IMR-90 (cell line): ENCODE measurements at regions not wholly inside any gene's neighbourhood (a gene's known extent, or its start where the extent isn't known, plus 50 kb on each side); places are given as distances from the start of the nearest gene placed in this dataset.

ENCODE experiments used
- ATAC-seq: fragments of 200-7000 bp; cut with Tn5 transposase; 2 replicates; pipeline ENCODE4 v1.9.1; 2020; ENCODE audit warnings: low read depth, mild to moderate bottlenecking, moderate library complexity
- BruUV-seq: library from RNA; stranded (reverse); fragments of 400-500 nt; replicated peaks from 2 replicates; lab custom pipeline; 2021; lab: Mats Ljungman, UMichigan
- CTCF ChIA-PET: fragments of 300-600 bp; formaldehyde crosslinking; extraction: SDS; loops from one replicate; lab custom pipeline; 2021; ENCODE audit warnings: antibody characterized with exemption; lab: Yijun Ruan, JAX
- POLR2A ChIA-PET: fragments of 300-600 bp; sonication (Branson Sonifier 250); formaldehyde crosslinking; loops from one replicate; lab custom pipeline; 2022; ENCODE audit warnings: antibody characterized with exemption; ENCODE audit not compliant: unreplicated experiment; lab: Charles Lee
- DNase-seq: peaks from one replicate; pipeline ENCODE4 v3.0.0; 2013
- H2AFZ ChIP-seq: replicated peaks from 2 replicates; pipeline ENCODE3; 2013; ENCODE audit warnings: low read length, mild to moderate bottlenecking; ENCODE audit not compliant: poor library complexity
- H2AK5ac ChIP-seq: 2 replicates; pipeline ENCODE4 v1.6.1; 2013; ENCODE audit warnings: low read depth, low read length, inconsistent platforms
- H2AK9ac ChIP-seq: replicated peaks from 2 replicates; pipeline ENCODE3; 2013; ENCODE audit warnings: mild to moderate bottlenecking, low read depth, low read length, moderate library complexity; ENCODE audit not compliant: poor library complexity
- H2BK120ac ChIP-seq: 2 replicates; pipeline ENCODE4 v1.6.1; 2013; ENCODE audit warnings: low read depth, low read length, inconsistent platforms
- H2BK15ac ChIP-seq: 3 replicates; pipeline ENCODE4 v1.6.1; 2013; ENCODE audit warnings: low read depth, low read length, inconsistent platforms
- H2BK20ac ChIP-seq: 2 replicates; pipeline ENCODE4 v1.6.1; 2013; ENCODE audit warnings: low read depth, mild to moderate bottlenecking, inconsistent platforms, low read length, moderate library complexity
- H2BK5ac ChIP-seq: 2 replicates; pipeline ENCODE4 v1.6.1; 2013; ENCODE audit warnings: mild to moderate bottlenecking, low read depth, low read length, inconsistent platforms; ENCODE audit not compliant: poor library complexity, severe bottlenecking
- H3K14ac ChIP-seq: replicated peaks from 2 replicates; pipeline ENCODE4 v1.6.1; 2013; ENCODE audit warnings: low read depth, low read length, inconsistent platforms
- H3K18ac ChIP-seq: 2 replicates; pipeline ENCODE4 v1.6.1; 2013; ENCODE audit warnings: low read depth, low read length, control low read depth
- H3K23ac ChIP-seq: 2 replicates; pipeline ENCODE4 v1.6.1; 2013; ENCODE audit warnings: low read depth, low read length, inconsistent platforms
- H3K27ac ChIP-seq: 2 replicates; pipeline ENCODE4 v1.5.1; 2013; ENCODE audit warnings: mild to moderate bottlenecking, control low read depth, low read length; ENCODE audit not compliant: insufficient read depth
- H3K27me3 ChIP-seq: 2 replicates; pipeline ENCODE4 v1.6.1; 2013; ENCODE audit warnings: low read length; ENCODE audit not compliant: control insufficient read depth, insufficient read depth
- H3K36me3 ChIP-seq: 2 replicates; pipeline ENCODE4 v1.6.1; 2013; ENCODE audit warnings: low read length, mixed read lengths; ENCODE audit not compliant: control insufficient read depth, insufficient read depth
- H3K4ac ChIP-seq: 2 replicates; pipeline ENCODE4 v1.6.1; 2013; ENCODE audit warnings: low read depth, low read length, inconsistent platforms
- H3K4me1 ChIP-seq: 2 replicates; pipeline ENCODE4 v1.6.1; 2013; ENCODE audit warnings: low read length, mixed read lengths; ENCODE audit not compliant: control insufficient read depth, insufficient read depth
- H3K4me2 ChIP-seq: 2 replicates; pipeline ENCODE4 v1.6.1; 2013; ENCODE audit warnings: low read depth, mild to moderate bottlenecking, control low read depth, low read length, moderate library complexity
- H3K4me3 ChIP-seq: 2 replicates; pipeline ENCODE4 v1.5.1; 2013; ENCODE audit warnings: low read depth, mild to moderate bottlenecking, control low read depth, low read length, moderate library complexity; ENCODE audit not compliant: insufficient read depth
- H3K56ac ChIP-seq: 2 replicates; pipeline ENCODE4 v1.6.1; 2013; ENCODE audit warnings: low read length, inconsistent platforms; ENCODE audit not compliant: insufficient read depth; ENCODE audit errors: extremely low read depth
- H3K79me1 ChIP-seq, 2 experiments: 2 replicates each; pipeline ENCODE4 v1.6.1; 2013; ENCODE audit warnings: low read length in 2 of 2, inconsistent platforms in 1 of 2, low read depth in 1 of 2
- H3K9ac ChIP-seq: 2 replicates; pipeline ENCODE4 v1.6.1; 2013; ENCODE audit warnings: low read depth, low read length, control low read depth
- H3K9me1 ChIP-seq: 2 replicates; pipeline ENCODE4 v1.6.1; 2013; ENCODE audit warnings: low read length, inconsistent platforms; ENCODE audit not compliant: insufficient read depth
- H3K9me3 ChIP-seq: 2 replicates; pipeline ENCODE4 v1.6.1; 2013; ENCODE audit warnings: low read length; ENCODE audit not compliant: control insufficient read depth, insufficient read depth
- H4K20me1 ChIP-seq: 2 replicates; pipeline ENCODE4 v1.6.1; 2013; ENCODE audit warnings: low read length, inconsistent platforms; ENCODE audit not compliant: insufficient read depth
- H4K5ac ChIP-seq: 2 replicates; pipeline ENCODE4 v1.6.1; 2013; ENCODE audit warnings: mild to moderate bottlenecking, low read depth, low read length, control low read depth
- H4K8ac ChIP-seq, 2 experiments: 2 replicates each; pipeline ENCODE4 v1.6.1; 2013; ENCODE audit warnings: low read depth in 2 of 2, low read length in 2 of 2, control low read depth in 1 of 2, inconsistent platforms in 1 of 2
- H4K91ac ChIP-seq: 2 replicates; pipeline ENCODE4 v1.6.1; 2013; ENCODE audit warnings: low read depth, low read length, inconsistent platforms; ENCODE audit not compliant: insufficient read depth
- BHLHE40 ChIP-seq: fragments of 150-350 bp; IDR thresholded peaks from 2 replicates; pipeline ENCODE4 v1.6.1; 2016; ENCODE audit warnings: mild to moderate bottlenecking, low read depth, low read length
- CEBPB ChIP-seq: IDR thresholded peaks from 2 replicates; pipeline ENCODE4 v1.6.1; 2012; ENCODE audit warnings: low read depth, low read length, improper control_type of control experiment
- CTCF ChIP-seq: conservative IDR thresholded peaks from 2 replicates; pipeline ENCODE4 v1.5.1; 2012; ENCODE audit warnings: mild to moderate bottlenecking, low read depth, low read length, improper control_type of control experiment
- FOS ChIP-seq: fragments of 150-350 bp; IDR thresholded peaks from 2 replicates; pipeline ENCODE4 v1.6.1; 2016; ENCODE audit warnings: low read depth, low read length
- MAFK ChIP-seq: IDR thresholded peaks from 2 replicates; pipeline ENCODE4 v1.6.1; 2012; ENCODE audit warnings: low read depth, low read length, improper control_type of control experiment
- MAZ ChIP-seq: IDR thresholded peaks from 2 replicates; pipeline ENCODE4 v1.6.1; 2012; ENCODE audit warnings: low read depth, mild to moderate bottlenecking, low read length, improper control_type of control experiment, moderate library complexity, borderline replicate concordance
- MXI1 ChIP-seq: IDR thresholded peaks from 2 replicates; pipeline ENCODE4 v1.6.1; 2012; ENCODE audit warnings: low read depth, mild to moderate bottlenecking, low read length, moderate library complexity, borderline replicate concordance
- RCOR1 ChIP-seq: IDR thresholded peaks from 2 replicates; pipeline ENCODE4 v1.6.1; 2012; ENCODE audit warnings: mild to moderate bottlenecking, low read length, improper control_type of control experiment; ENCODE audit not compliant: insufficient replicate concordance
- RFX5 ChIP-seq: IDR thresholded peaks from 2 replicates; pipeline ENCODE4 v1.8.0; 2012; ENCODE audit warnings: low read depth, mild to moderate bottlenecking, low read length, moderate library complexity
- SMC3 ChIP-seq: fragments of 150-350 bp; IDR thresholded peaks from 2 replicates; pipeline ENCODE4 v1.6.1; 2016; ENCODE audit warnings: low read depth, mild to moderate bottlenecking, antibody characterized with exemption, low read length, moderate library complexity
- WGBS, 2 experiments: methylation state at CpG; one replicate each; pipeline versions ENCODE4 v1.1.5 to v1.1.7; 2013; ENCODE audit warnings: missing lambda C conversion rate in 2 of 2; ENCODE audit not compliant: insufficient read length in 1 of 2; ENCODE audit errors: extremely low coverage in 2 of 2; 5-methylcytosine and 5-hydroxymethylcytosine counted together
- dilution Hi-C: fragments of 300-500 bp; cut with HindIII; formaldehyde crosslinking; loops from one replicate; pipeline ENCODE4 v1.14.3; 2018; ENCODE audit warnings: low sequenced_read_pairs; ENCODE audit not compliant: unreplicated experiment
- in situ Hi-C: fragments of 300-500 bp; cut with MboI; formaldehyde crosslinking; loops from 3 replicates; pipeline ENCODE4 v1.14.3; 2019; ENCODE audit warnings: low sequenced_read_pairs, inconsistent platforms, mixed read lengths
- intact Hi-C: fragments of 100-400 bp; cut with micrococcal nuclease; formaldehyde crosslinking; loops from 2 replicates; pipeline ENCODE4 v1.10.0; 2022

- Histone ChIP-seq H4K8ac (no peak overlapping the region), H2AFZ (no peak overlapping the region), H4K20me1 (no peaks in the 10 kb centered on the region), H3K27ac (no peak overlapping the region), H2AK9ac (no peak overlapping the region), H2BK15ac (no peak overlapping the region), H3K18ac (no peak overlapping the region), H3K27me3 (no peaks in the 10 kb centered on the region), H4K5ac (no peak overlapping the region), H2AK5ac (no peak overlapping the region), H3K9me3 (peaks cover 13% of the 10 kb centered on the region), H3K56ac (no peak overlapping the region), H2BK5ac (no peak overlapping the region), H3K4me2 (no peak overlapping the region), H3K79me1 (no peaks in the 10 kb centered on the region), H3K9ac (no peak overlapping the region), H3K4me3 (no peak overlapping the region), H3K14ac (no peak overlapping the region), H3K36me3 (no peaks in the 10 kb centered on the region), H4K91ac (no peak overlapping the region), H3K23ac (no peak overlapping the region), H3K4me1 (no peaks in the 10 kb centered on the region), H2BK20ac (no peak overlapping the region), H3K9me1 (no peaks in the 10 kb centered on the region), H3K4ac (no peak overlapping the region), H2BK120ac (no peak overlapping the region)
- intact Hi-C loops (no loop called here), in situ Hi-C loops (no loop called here), dilution Hi-C loops (no loop called here)
- BruUV-seq, result no TSS peak
- DNase-seq (no peak), ATAC-seq (no peak)
- TF ChIP-seq MXI1 (no peak), RFX5 (no peak), MAFK (no peak), BHLHE40 (no peak), SMC3 (no peak), CTCF (no peak), MAZ (no peak), FOS (no peak), RCOR1 (no peak), CEBPB (no peak)
- ChIA-PET POLR2A (no interaction called here), CTCF (no interaction called here)
- WGBS, 2 experiments, result no CpG with 5 or more reads among the region's 4 CpGs
Observed at GRCh38 chr9:117511852-117512481, 97.1 kb upstream of the ASTN2 start.
